Activated T-cell treated with anti-CD3 and anti-CD28 coated beads, Interleukin-2, amount 50 U/mL, for 4 hours (primary cell): ENCODE measurements at regions not wholly inside any gene's neighbourhood (a gene's known extent, or its start where the extent isn't known, plus 50 kb on each side); places are given as distances from the start of the nearest gene placed in this dataset.

ENCODE experiments used
- ATAC-seq, 2 donors: fragments of 200-7000 bp; cut with Tn5 transposase; one replicate each; pipeline ENCODE4 v1.10.0; 2021
- DNase-seq: peaks from one replicate; pipeline ENCODE4 v3.0.0-alpha.2; 2020
- H3K27me3 Mint-ChIP-seq: one replicate; pipeline ENCODE4 v1.8.0; 2021; ENCODE audit warnings: low read depth, mixed read lengths
- H3K36me3 Mint-ChIP-seq: one replicate; pipeline ENCODE4 v1.8.0; 2022; ENCODE audit warnings: mixed read lengths; ENCODE audit not compliant: insufficient read depth
- H3K4me1 Mint-ChIP-seq: one replicate; pipeline ENCODE4 v1.8.0; 2021; ENCODE audit warnings: low read depth, mixed read lengths
- H3K4me3 Mint-ChIP-seq: one replicate; pipeline ENCODE4 v1.8.0; 2021; ENCODE audit warnings: mild to moderate bottlenecking, moderate library complexity, mixed read lengths
- H3K9me3 Mint-ChIP-seq: one replicate; pipeline ENCODE4 v1.8.0; 2021; ENCODE audit warnings: mixed read lengths

DNA sequence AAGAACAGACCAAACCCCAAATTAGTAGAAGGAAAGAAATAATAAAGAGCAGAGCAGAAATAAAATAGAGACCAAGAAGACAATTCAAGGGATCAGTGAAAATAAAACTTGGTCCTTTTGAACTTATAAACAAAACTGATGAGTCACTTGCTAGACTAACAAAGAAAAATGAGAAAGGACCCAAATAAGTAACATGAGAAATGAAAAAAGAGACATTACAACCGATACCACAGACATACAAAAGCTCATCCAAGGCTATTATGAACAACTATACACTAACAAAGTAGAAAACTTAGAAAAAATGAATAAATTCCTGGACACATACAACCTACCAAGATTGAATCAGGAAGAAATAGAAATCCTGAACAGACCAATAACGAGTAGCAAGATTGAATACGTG, 414.5 kb downstream of the HTR7 start:
- H3K36me3 Mint-ChIP-seq = no peaks in the 10 kb centered on the region
- DNase-seq = no peak
- H3K4me3 Mint-ChIP-seq = no peak overlapping the region
- no peak for ATAC-seq
- H3K27me3 Mint-ChIP-seq = no peaks in the 10 kb centered on the region
- H3K9me3 Mint-ChIP-seq = peaks cover 32% of the 10 kb centered on the region
- no peaks in the 10 kb centered on the region for H3K4me1 Mint-ChIP-seq

DNA sequence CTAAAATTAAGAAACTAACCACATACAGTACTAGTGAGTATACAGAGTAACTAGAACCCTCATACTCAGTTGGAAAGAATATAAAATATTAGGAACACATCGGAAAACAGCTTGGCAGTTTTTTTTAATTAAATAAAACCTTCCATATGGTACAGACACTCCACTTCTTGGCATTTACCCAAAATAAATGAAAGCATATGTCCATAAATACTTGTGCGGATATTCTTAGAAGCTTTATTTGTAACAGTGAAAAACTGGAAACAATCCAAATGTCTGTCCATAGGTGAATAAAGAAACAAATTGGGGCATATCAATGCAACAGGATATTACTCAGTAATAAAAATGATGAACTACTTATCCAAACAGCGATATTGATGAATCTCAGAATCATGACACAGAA, 410.0 kb downstream of the HTR7 start:
- Mint-ChIP-seq H3K4me3 (no peak overlapping the region), H3K9me3 (peaks cover 17% of the 10 kb centered on the region), H3K27me3 (no peaks in the 10 kb centered on the region), H3K4me1 (no peaks in the 10 kb centered on the region), H3K36me3 (no peaks in the 10 kb centered on the region)
- no peak for DNase-seq
- ATAC-seq = no peak

DNA sequence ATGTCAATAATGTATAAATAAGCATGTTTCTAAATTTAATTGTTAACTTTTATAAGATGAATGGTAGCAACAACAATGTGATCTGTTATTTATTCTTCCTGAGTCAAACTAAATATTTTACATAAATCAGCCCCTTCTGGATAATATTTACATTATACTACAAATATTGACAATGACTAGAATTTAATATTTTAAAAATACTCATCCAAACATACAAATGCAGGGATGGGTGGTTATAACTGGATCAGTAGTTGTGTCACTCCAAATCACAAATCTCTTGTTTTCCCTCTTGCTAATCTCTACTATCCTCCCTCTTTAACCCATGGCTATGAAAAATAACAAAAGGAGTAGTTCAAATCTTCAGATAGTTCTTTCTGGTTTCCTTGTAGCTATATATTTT, 407.0 kb downstream of the HTR7 start:
- Mint-ChIP-seq H3K4me1 (no peaks in the 10 kb centered on the region), H3K4me3 (no peak overlapping the region), H3K27me3 (no peaks in the 10 kb centered on the region), H3K36me3 (no peaks in the 10 kb centered on the region), H3K9me3 (peaks cover 6% of the 10 kb centered on the region)
- DNase-seq = no peak
- no peak for ATAC-seq

DNA sequence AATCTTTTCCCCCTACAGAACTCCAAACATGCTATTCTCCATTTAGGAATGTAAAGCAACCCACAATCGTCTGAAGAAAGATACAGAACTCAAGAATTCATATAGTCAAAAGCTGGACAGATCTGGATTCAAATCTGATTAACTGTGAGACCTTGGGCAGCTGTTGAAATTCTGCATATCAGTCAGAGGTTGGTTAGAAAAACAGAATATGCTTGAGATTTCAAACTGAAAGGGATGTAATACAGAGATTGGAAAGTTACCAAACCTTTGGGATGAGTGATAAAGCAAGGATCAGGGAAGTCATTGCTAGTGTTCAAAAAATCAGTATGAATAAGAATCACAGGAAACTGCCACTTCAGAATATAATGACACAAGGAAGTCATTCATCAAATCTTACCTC, 406.6 kb downstream of the HTR7 start:
- Mint-ChIP-seq H3K36me3 (no peaks in the 10 kb centered on the region), H3K27me3 (no peaks in the 10 kb centered on the region), H3K4me3 (no peak overlapping the region), H3K9me3 (peaks cover 6% of the 10 kb centered on the region), H3K4me1 (no peaks in the 10 kb centered on the region)
- ATAC-seq (no peak), DNase-seq (no peak)

DNA sequence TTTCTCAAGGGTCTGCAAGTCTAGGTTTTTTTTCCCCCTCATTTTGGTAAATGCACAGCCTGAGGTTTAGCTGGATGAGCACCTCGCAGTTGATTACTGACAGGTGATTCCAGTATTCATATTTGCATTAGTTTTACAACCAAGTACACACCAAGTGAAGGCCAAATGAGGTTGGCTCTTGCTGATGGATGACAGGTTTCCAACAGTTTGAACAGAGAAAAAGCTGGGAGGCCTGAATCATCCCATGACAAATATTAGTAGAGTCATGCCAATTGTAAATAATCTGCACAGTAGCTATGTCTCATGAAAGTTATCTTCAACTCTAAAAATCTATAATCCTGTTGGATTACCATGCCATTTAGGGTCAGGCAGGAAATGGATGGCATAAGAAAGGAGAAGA, 399.8 kb downstream of the HTR7 start:
- Mint-ChIP-seq H3K4me3 (no peak overlapping the region), H3K4me1 (no peaks in the 10 kb centered on the region), H3K36me3 (no peaks in the 10 kb centered on the region), H3K27me3 (no peaks in the 10 kb centered on the region), H3K9me3 (no peaks in the 10 kb centered on the region)
- no peak for DNase-seq
- no peak for ATAC-seq

DNA sequence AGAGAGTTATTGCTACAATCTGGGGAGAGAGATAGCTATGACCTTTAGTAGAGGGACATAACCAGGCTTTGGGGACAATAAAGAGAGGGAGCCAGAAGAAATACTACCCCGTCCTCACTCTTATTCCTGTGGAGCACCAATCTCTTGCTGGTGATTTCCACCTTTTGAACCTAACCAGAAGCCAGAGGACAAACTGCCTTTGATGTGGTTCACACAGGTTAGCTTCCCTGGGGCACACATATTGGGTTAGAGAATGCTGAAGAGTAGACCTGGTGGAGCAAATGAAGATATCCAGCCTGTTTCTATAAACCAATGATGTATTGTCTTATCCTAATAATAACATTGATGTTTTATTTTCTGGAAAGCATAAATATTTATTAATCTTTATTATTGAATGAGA, 399.3 kb downstream of the HTR7 start:
- DNase-seq (no peak), ATAC-seq (no peak)
- no peaks in the 10 kb centered on the region for H3K27me3 Mint-ChIP-seq
- no peaks in the 10 kb centered on the region for H3K36me3 Mint-ChIP-seq
- H3K4me3 Mint-ChIP-seq = no peak overlapping the region
- H3K4me1 Mint-ChIP-seq = no peaks in the 10 kb centered on the region
- H3K9me3 Mint-ChIP-seq = no peaks in the 10 kb centered on the region

DNA sequence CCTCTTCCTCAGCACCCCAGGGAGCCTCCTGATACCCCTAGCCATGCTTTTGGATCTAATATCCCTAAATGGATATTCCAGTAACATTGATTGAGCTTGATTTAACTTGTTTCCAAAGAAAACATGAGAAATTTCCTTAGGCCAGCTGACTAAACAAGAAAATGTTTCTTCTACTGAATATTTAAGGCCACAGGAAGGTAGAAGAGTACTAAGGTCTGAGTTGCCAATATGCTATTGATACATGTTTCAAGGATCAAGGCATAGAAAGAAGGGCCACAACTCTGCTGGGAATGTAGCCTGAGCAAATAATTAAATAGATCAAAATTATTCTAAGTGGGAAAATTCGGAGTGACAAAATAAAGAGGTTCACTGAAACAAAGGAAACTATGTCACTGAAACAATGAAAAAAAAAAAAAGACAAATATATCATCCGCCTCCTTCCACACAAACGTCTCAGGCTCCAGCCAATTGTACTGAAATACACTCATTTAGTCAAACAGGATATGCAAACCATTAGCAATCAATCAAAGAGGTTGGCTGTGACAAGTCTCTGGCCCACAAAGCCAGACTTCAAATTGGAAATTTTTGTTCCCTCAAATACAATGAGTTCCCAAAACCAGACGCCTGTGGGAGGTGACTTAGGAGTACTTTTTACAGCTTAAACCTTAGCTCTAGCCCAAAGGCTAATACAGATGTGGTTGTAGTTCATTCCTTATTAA, 396.2 kb downstream of the HTR7 start:
- Mint-ChIP-seq H3K4me1 (no peaks in the 10 kb centered on the region), H3K9me3 (no peaks in the 10 kb centered on the region), H3K36me3 (no peaks in the 10 kb centered on the region), H3K4me3 (no peak overlapping the region), H3K27me3 (no peaks in the 10 kb centered on the region)
- ATAC-seq = no peak
- no peak for DNase-seq

DNA sequence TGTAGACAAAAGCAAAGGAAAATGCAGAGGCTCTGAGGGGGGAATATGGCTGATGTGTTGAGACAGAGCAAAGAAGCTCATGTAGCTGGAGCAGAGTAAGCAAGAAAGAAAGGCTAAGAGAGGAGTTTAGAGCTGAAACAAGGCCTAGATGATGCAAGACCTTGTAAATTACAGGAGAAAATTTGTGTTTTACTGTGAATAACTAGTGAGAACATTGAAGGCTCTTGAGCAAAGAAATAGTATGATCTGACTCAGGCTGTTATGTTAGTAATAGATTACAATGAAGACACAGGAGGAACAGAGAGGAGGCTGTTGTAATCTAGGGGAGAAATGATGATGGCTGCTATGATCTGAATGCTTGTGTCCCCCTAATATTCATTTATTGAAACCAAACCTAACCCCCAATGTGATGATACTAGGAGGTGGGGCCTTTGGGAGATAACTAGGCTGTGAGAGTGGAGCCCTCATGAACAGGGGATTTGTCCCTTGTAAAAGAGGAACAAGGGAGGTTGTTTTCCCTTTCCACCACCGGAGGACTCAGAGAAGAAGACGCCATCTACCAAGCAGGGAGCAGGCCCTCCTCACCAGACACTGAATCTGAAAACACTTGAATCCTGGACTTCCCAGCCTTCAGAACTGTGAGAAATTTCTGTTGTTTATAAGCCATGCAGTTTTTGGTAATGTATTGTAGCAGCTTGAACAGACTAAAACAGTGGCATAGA, 394.9 kb downstream of the HTR7 start:
- DNase-seq (no peak), ATAC-seq (no peak)
- Mint-ChIP-seq H3K27me3 (no peaks in the 10 kb centered on the region), H3K4me1 (no peaks in the 10 kb centered on the region), H3K9me3 (no peaks in the 10 kb centered on the region), H3K4me3 (no peak overlapping the region), H3K36me3 (no peaks in the 10 kb centered on the region)

DNA sequence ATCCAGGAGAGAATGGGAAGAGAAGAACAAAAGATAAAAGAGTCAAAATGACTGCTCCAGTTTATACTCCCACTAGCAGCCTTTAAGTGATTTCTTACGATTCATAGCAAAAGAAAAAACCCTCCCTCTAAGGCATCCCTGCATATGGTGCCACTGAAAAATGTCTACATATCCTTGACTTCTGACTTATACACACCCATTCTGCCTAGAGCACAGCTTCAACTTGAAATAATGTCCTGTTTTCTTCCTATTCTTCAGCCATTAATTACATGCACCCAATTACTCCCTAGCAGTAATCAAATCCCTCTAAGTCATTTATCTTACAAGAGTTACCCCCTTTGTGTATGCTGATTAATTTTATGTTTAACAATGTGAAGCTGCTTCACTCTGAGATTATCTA, 393.5 kb downstream of the HTR7 start:
- no peaks in the 10 kb centered on the region for H3K9me3 Mint-ChIP-seq
- H3K4me1 Mint-ChIP-seq = no peaks in the 10 kb centered on the region
- no peak for DNase-seq
- no peak for ATAC-seq
- H3K27me3 Mint-ChIP-seq = no peaks in the 10 kb centered on the region
- H3K4me3 Mint-ChIP-seq = no peak overlapping the region
- H3K36me3 Mint-ChIP-seq = no peaks in the 10 kb centered on the region

DNA sequence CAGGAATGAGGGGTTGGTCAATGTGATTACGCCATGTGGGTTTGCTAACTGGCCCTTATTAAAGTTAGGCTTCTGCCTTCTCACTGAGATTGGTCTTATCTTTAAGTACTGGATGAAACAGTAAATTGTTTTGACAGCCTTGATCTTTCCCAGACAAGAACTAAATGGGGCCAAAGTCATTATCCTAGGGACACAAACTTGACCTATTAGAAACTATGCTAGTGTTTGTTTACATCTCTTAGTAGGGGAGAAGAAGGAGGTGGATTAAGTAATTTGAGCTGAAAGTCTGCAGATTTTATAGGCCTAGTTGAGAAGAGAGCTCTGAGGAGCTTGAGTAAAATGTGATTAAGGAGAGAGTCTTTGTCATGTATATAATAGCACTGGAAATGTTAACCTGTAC, 386.9 kb downstream of the HTR7 start:
- H3K4me1 Mint-ChIP-seq = no peaks in the 10 kb centered on the region
- H3K9me3 Mint-ChIP-seq = no peaks in the 10 kb centered on the region
- no peaks in the 10 kb centered on the region for H3K27me3 Mint-ChIP-seq
- DNase-seq = no peak
- H3K4me3 Mint-ChIP-seq = no peak overlapping the region
- H3K36me3 Mint-ChIP-seq = no peaks in the 10 kb centered on the region
- ATAC-seq = no peak

DNA sequence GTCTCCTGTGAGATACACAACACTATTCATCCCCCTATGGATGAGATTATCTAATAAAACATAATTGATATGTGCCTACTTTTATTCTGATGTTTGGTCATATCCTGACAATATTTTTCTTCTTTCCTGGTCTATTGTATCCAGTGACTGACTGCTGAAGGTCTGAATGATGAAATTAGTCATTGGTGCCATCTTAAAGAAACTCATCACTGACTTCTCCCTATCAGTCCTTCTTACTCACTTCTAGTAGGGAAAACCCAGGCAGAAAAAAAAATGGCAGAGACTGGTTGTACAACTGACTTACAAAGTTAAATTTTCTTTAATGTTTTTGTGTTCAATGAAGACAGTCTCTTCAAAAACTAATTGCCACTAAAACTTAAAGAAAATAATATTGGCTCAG, 377.4 kb downstream of the HTR7 start:
- Mint-ChIP-seq H3K36me3 (no peaks in the 10 kb centered on the region), H3K9me3 (no peaks in the 10 kb centered on the region), H3K27me3 (no peaks in the 10 kb centered on the region), H3K4me1 (no peaks in the 10 kb centered on the region), H3K4me3 (no peak overlapping the region)
- ATAC-seq (no peak), DNase-seq (no peak)

DNA sequence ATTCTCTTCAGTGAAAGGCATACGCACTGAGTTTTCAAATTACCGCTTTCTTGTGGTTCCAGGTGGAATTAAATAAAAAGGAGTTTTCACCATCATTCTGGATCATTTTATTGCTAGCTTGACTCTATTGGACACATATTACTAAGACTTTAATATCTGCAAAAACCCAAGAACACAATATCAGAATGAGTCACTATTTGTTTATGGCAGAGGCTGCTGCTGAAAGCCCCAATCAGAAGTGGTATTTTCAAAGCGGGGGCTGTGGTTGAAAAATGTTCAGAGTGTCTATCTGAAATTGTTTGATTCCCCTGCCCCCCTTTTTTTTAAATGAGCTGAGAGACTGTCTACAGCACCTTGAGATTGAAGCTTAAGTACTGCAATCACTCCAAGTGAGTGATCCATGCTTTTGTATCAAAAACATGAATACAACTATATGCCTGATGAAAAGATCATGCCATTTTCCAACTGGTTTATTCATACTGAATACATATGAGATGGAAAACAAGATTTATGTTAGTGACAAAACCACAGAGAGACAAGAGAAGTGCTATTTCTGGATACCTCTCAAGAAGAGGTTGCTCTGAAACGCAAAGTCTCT, 376.4 kb downstream of the HTR7 start:
- no peak for DNase-seq
- H3K27me3 Mint-ChIP-seq = no peaks in the 10 kb centered on the region
- no peaks in the 10 kb centered on the region for H3K4me1 Mint-ChIP-seq
- H3K9me3 Mint-ChIP-seq = peaks cover 3% of the 10 kb centered on the region
- ATAC-seq = no peak
- H3K4me3 Mint-ChIP-seq = no peak overlapping the region
- no peaks in the 10 kb centered on the region for H3K36me3 Mint-ChIP-seq

DNA sequence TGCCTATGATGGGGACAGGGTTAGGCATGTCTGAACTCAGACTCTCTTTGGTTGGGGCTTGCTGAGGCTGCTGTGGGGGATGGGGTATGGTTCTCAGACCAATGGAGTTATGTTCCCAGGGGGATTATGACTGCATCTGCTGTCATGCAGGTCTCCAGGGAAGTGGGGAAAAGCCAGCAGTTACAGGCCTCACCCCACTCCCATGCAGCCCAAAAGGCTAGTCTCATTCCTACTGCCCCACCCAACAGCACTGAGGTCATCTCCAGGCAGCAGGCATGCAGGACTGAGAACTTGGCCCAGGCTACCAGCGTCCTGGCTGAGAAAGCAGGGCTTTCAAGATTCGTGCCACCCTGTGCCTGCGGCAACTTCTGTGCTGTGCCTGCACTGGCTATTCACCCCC, 373.3 kb downstream of the HTR7 start:
- ATAC-seq (no peak), DNase-seq (no peak)
- Mint-ChIP-seq H3K4me3 (no peak overlapping the region), H3K4me1 (no peaks in the 10 kb centered on the region), H3K27me3 (no peaks in the 10 kb centered on the region), H3K9me3 (peaks cover 7% of the 10 kb centered on the region), H3K36me3 (no peaks in the 10 kb centered on the region)

DNA sequence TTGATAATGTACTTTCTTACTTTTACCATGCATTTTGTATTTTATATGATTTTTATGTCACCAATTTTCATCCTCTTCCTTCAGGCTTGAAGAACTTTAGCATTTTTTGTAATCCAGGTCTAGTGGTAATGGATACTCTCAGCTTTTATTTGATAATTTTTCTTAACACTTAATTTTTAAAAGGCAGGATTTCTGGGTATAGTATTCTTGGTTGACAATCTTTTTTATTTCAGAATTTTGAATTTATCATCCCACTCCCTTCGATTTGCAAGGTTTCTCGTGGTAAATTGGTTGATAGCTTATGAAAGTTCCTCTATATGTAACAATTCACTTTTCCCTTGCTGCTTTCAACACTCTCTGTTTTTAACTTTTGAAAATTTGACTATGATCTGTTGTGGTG, 363.7 kb downstream of the HTR7 start:
- Mint-ChIP-seq H3K36me3 (no peaks in the 10 kb centered on the region), H3K27me3 (no peaks in the 10 kb centered on the region), H3K9me3 (peaks cover 41% of the 10 kb centered on the region), H3K4me1 (no peaks in the 10 kb centered on the region), H3K4me3 (no peak overlapping the region)
- ATAC-seq = no peak
- no peak for DNase-seq

DNA sequence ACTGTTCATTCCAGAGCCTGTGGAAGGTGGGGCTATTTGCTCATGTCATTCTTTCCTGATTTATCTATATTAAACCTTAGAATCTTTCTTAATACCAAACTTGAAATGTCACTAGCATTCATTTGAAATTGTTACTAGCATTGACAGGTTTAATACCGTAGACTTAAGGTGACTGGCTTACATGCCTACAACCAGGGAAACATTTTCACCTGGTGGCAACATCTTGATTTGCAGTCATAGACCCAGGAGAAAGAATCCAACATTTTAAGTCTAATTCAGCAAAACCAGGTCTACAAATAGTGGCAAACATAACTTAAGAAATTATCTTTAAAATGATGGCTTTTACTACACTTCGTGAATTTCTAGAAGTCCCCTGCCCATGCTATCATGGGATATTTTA, 353.7 kb downstream of the HTR7 start:
- Mint-ChIP-seq H3K36me3 (no peaks in the 10 kb centered on the region), H3K4me1 (no peaks in the 10 kb centered on the region), H3K4me3 (no peak overlapping the region), H3K9me3 (peaks cover 5% of the 10 kb centered on the region), H3K27me3 (no peaks in the 10 kb centered on the region)
- no peak for ATAC-seq
- DNase-seq = no peak
